Myocyte (in vitro differentiated cells): ENCODE measurements at regions not wholly inside any gene's neighbourhood (a gene's known extent, or its start where the extent isn't known, plus 50 kb on each side); places are given as distances from the start of the nearest gene placed in this dataset.
A peak's percentile ranks its signal among the peaks of the same experiment; 100 is the strongest.

Source experiments
- DNase-seq: peaks from one replicate; pipeline ENCODE4 v3.0.0-alpha.2; 2012; ENCODE audit warnings: low read depth

GRCh38 chr2:67219651-67220050, 177.5 kb upstream of the ETAA1 start:
- DNase-seq = no peak

GRCh38 chr2:67221266-67221665, 175.9 kb upstream of the ETAA1 start:
- no peak for DNase-seq

- no peak for DNase-seq
These were observed 171.7 kb upstream of the ETAA1 start for GRCh38 chr2:67225287-67225973.

- no peak for DNase-seq
These were observed 167.4 kb upstream of the ETAA1 start for GRCh38 chr2:67229706-67230105.

GRCh38 chr2:67232936-67233335, 164.2 kb upstream of the ETAA1 start:
- no peak for DNase-seq

GRCh38 chr2:67234440-67234839, 162.7 kb upstream of the ETAA1 start:
- DNase-seq = peak; percentile 33

- DNase-seq = no peak
These were observed 159.8 kb upstream of the ETAA1 start for GRCh38 chr2:67237288-67237687.

- DNase-seq = no peak
These were observed 156.6 kb upstream of the ETAA1 start for GRCh38 chr2:67240507-67240906.

- no peak for DNase-seq
These were observed 155.7 kb upstream of the ETAA1 start for GRCh38 chr2:67241453-67241852.

GRCh38 chr2:67242456-67242855, 154.7 kb upstream of the ETAA1 start:
- no peak for DNase-seq

- DNase-seq = no peak
These were observed 153.2 kb upstream of the ETAA1 start for GRCh38 chr2:67243919-67244318.

- no peak for DNase-seq
These were observed 150.3 kb upstream of the ETAA1 start for GRCh38 chr2:67246791-67247190.

- no peak for DNase-seq
These were observed 145.4 kb upstream of the ETAA1 start for GRCh38 chr2:67251741-67252140.

GRCh38 chr2:67255933-67256615, 141.1 kb upstream of the ETAA1 start:
- DNase-seq = peak; percentile 80

- no peak for DNase-seq
These were observed 140.2 kb upstream of the ETAA1 start for GRCh38 chr2:67256892-67257291.

- no peak for DNase-seq
These were observed 139.0 kb upstream of the ETAA1 start for GRCh38 chr2:67258122-67258521.

GRCh38 chr2:67258831-67259230, 138.3 kb upstream of the ETAA1 start:
- DNase-seq = peak; percentile 13

- DNase-seq = peak; percentile 46
These were observed 137.4 kb upstream of the ETAA1 start for GRCh38 chr2:67259556-67260342.

GRCh38 chr2:67260343-67261277, 136.5 kb upstream of the ETAA1 start:
- peak; percentile 81 for DNase-seq

GRCh38 chr2:67267241-67267640, 129.9 kb upstream of the ETAA1 start:
- DNase-seq = no peak

- no peak for DNase-seq
These were observed 128.3 kb upstream of the ETAA1 start for GRCh38 chr2:67268797-67269196.
